ENCODE measurements at regions not wholly inside any gene's neighbourhood (a gene's known extent, or its start where the extent isn't known, plus 50 kb on each side); places are given as distances from the start of the nearest gene placed in this dataset.
"Not testable (repeated sequence)": the region's sequence is repeated elsewhere in the genome, so short reads cannot be mapped to it uniquely, and the experiment has no call there.

- not testable (repeated sequence) for ATAC-seq (ENCODE audit: insufficient read depth, low FRiP score); H3K9me3 ChIP-seq (ENCODE audit: control insufficient read depth in 4 of 4, insufficient read depth in 3 of 4, low read length in 3 of 4); H3K4me1 ChIP-seq (ENCODE audit: control insufficient read depth in 5 of 5, insufficient read depth in 5 of 5, low read length in 5 of 5); H3K36me3 ChIP-seq (ENCODE audit: control insufficient read depth in 4 of 4, insufficient read depth in 4 of 4, low read length in 4 of 4); H3K27ac ChIP-seq (ENCODE audit: low read depth in 1 of 2, low read length in 1 of 2); H3K9ac ChIP-seq (ENCODE audit: insufficient read depth in 1 of 2, low read length in 2 of 2); H3K27me3 ChIP-seq (ENCODE audit: control insufficient read depth in 3 of 3, insufficient read depth in 3 of 3, low read length in 2 of 3); H3K4me3 ChIP-seq; DNase-seq
- WGBS, 2 donors: 48 to 57% methylated on average over 4 of the region's 5 CpGs
Observed at GRCh38 chr15:31647337-31647826, 320.7 kb downstream of the KLF13 start.

- WGBS, 2 donors: 76 to 82% methylated on average over 5 to 7 of the region's 7 CpGs
- not testable (repeated sequence) for H3K4me3 ChIP-seq; H3K27ac ChIP-seq (ENCODE audit: low read depth in 1 of 2, low read length in 1 of 2); DNase-seq; H3K9ac ChIP-seq (ENCODE audit: insufficient read depth in 1 of 2, low read length in 2 of 2); H3K36me3 ChIP-seq (ENCODE audit: control insufficient read depth in 4 of 4, insufficient read depth in 4 of 4, low read length in 4 of 4); H3K27me3 ChIP-seq (ENCODE audit: control insufficient read depth in 3 of 3, insufficient read depth in 3 of 3, low read length in 2 of 3); H3K4me1 ChIP-seq (ENCODE audit: control insufficient read depth in 5 of 5, insufficient read depth in 5 of 5, low read length in 5 of 5); H3K9me3 ChIP-seq (ENCODE audit: control insufficient read depth in 4 of 4, insufficient read depth in 3 of 4, low read length in 3 of 4); ATAC-seq (ENCODE audit: insufficient read depth, low FRiP score)
Observed at GRCh38 chr15:31649634-31650033, 323.0 kb downstream of the KLF13 start.

GRCh38 chr15:31650055-31650701 is 323.5 kb downstream of the KLF13 start:
- not testable (repeated sequence) for H3K4me3 ChIP-seq; H3K27ac ChIP-seq (ENCODE audit: low read depth in 1 of 2, low read length in 1 of 2); DNase-seq; H3K36me3 ChIP-seq (ENCODE audit: control insufficient read depth in 4 of 4, insufficient read depth in 4 of 4, low read length in 4 of 4); H3K4me1 ChIP-seq (ENCODE audit: control insufficient read depth in 5 of 5, insufficient read depth in 5 of 5, low read length in 5 of 5); H3K9ac ChIP-seq (ENCODE audit: insufficient read depth in 1 of 2, low read length in 2 of 2); H3K9me3 ChIP-seq (ENCODE audit: control insufficient read depth in 4 of 4, insufficient read depth in 3 of 4, low read length in 3 of 4); H3K27me3 ChIP-seq (ENCODE audit: control insufficient read depth in 3 of 3, insufficient read depth in 3 of 3, low read length in 2 of 3)
- peak; percentile 66 for ATAC-seq (ENCODE audit: insufficient read depth, low FRiP score)
- WGBS, 2 donors: 0% methylated on average over 2 of the region's 6 CpGs; no CpG with 5 or more reads in 1 of the 2 donors

GRCh38 chr15:31656915-31657314 is 330.3 kb downstream of the KLF13 start:
- H3K4me1 ChIP-seq (ENCODE audit: control insufficient read depth in 5 of 5, insufficient read depth in 5 of 5, low read length in 5 of 5); H3K4me3 ChIP-seq; H3K9me3 ChIP-seq (ENCODE audit: control insufficient read depth in 4 of 4, insufficient read depth in 3 of 4, low read length in 3 of 4); H3K27me3 ChIP-seq (ENCODE audit: control insufficient read depth in 3 of 3, insufficient read depth in 3 of 3, low read length in 2 of 3); H3K9ac ChIP-seq (ENCODE audit: insufficient read depth in 1 of 2, low read length in 2 of 2); H3K36me3 ChIP-seq (ENCODE audit: control insufficient read depth in 4 of 4, insufficient read depth in 4 of 4, low read length in 4 of 4); DNase-seq; H3K27ac ChIP-seq (ENCODE audit: low read depth in 1 of 2, low read length in 1 of 2); ATAC-seq (ENCODE audit: insufficient read depth, low FRiP score): not testable (repeated sequence)
- 75 to 77% methylated on average over 6 to 8 of the region's 8 CpGs for WGBS, 2 donors

GRCh38 chr15:31660816-31661215 is 334.2 kb downstream of the KLF13 start:
- H3K27ac ChIP-seq (ENCODE audit: low read depth in 1 of 2, low read length in 1 of 2): no peak overlapping the region
- H3K9ac ChIP-seq (ENCODE audit: insufficient read depth in 1 of 2, low read length in 2 of 2): no peak overlapping the region
- H3K27me3 ChIP-seq (ENCODE audit: control insufficient read depth in 3 of 3, insufficient read depth in 3 of 3, low read length in 2 of 3): no peaks in the 10 kb centered on the region
- WGBS, 2 donors: 75 to 88% methylated on average over 4 of the region's 4 CpGs
- no peak for TF ChIP-seq CTCF (IDR thresholded peaks at IDR 0.05; ENCODE audit: control extremely low read depth, extremely low read depth)
- DNase-seq (no peak), ATAC-seq (ENCODE audit: insufficient read depth, low FRiP score) (no peak)
- no peaks in the 10 kb centered on the region for H3K4me1 ChIP-seq (ENCODE audit: control insufficient read depth in 5 of 5, insufficient read depth in 5 of 5, low read length in 5 of 5)
- H3K9me3 ChIP-seq (ENCODE audit: control insufficient read depth in 4 of 4, insufficient read depth in 3 of 4, low read length in 3 of 4): no peaks in the 10 kb centered on the region
- H3K36me3 ChIP-seq (ENCODE audit: control insufficient read depth in 4 of 4, insufficient read depth in 4 of 4, low read length in 4 of 4): no peaks in the 10 kb centered on the region
- no peak overlapping the region for H3K4me3 ChIP-seq

GRCh38 chr15:31665732-31666131 is 339.1 kb downstream of the KLF13 start:
- WGBS, 2 donors: 95 to 96% methylated on average over 8 of the region's 8 CpGs
- H3K4me3 ChIP-seq; H3K9ac ChIP-seq (ENCODE audit: insufficient read depth in 1 of 2, low read length in 2 of 2); H3K4me1 ChIP-seq (ENCODE audit: control insufficient read depth in 5 of 5, insufficient read depth in 5 of 5, low read length in 5 of 5); H3K27me3 ChIP-seq (ENCODE audit: control insufficient read depth in 3 of 3, insufficient read depth in 3 of 3, low read length in 2 of 3); DNase-seq; H3K36me3 ChIP-seq (ENCODE audit: control insufficient read depth in 4 of 4, insufficient read depth in 4 of 4, low read length in 4 of 4); H3K9me3 ChIP-seq (ENCODE audit: control insufficient read depth in 4 of 4, insufficient read depth in 3 of 4, low read length in 3 of 4); ATAC-seq (ENCODE audit: insufficient read depth, low FRiP score); H3K27ac ChIP-seq (ENCODE audit: low read depth in 1 of 2, low read length in 1 of 2): not testable (repeated sequence)

- not testable (repeated sequence) for H3K27ac ChIP-seq (ENCODE audit: low read depth in 1 of 2, low read length in 1 of 2); H3K36me3 ChIP-seq (ENCODE audit: control insufficient read depth in 4 of 4, insufficient read depth in 4 of 4, low read length in 4 of 4); H3K27me3 ChIP-seq (ENCODE audit: control insufficient read depth in 3 of 3, insufficient read depth in 3 of 3, low read length in 2 of 3); H3K4me3 ChIP-seq; DNase-seq; H3K9ac ChIP-seq (ENCODE audit: insufficient read depth in 1 of 2, low read length in 2 of 2); H3K4me1 ChIP-seq (ENCODE audit: control insufficient read depth in 5 of 5, insufficient read depth in 5 of 5, low read length in 5 of 5); ATAC-seq (ENCODE audit: insufficient read depth, low FRiP score); H3K9me3 ChIP-seq (ENCODE audit: control insufficient read depth in 4 of 4, insufficient read depth in 3 of 4, low read length in 3 of 4)
- WGBS, 2 donors: 89 to 95% methylated on average over 11 of the region's 11 CpGs
Observed at GRCh38 chr15:31669158-31669908, 342.7 kb downstream of the KLF13 start.

Data from lung (tissue), 11 donors.